HG02763 (cell line): ENCODE measurements at regions not wholly inside any gene's neighbourhood (a gene's known extent, or its start where the extent isn't known, plus 50 kb on each side); places are given as distances from the start of the nearest gene placed in this dataset.

Source experiments
- ATAC-seq: cut with Tn5 transposase; IDR thresholded peaks from one replicate; pipeline ENCODE4 v1.9.1; 2021; ENCODE audit warnings: mild to moderate bottlenecking, moderate library complexity; ENCODE audit not compliant: unreplicated experiment

DNA sequence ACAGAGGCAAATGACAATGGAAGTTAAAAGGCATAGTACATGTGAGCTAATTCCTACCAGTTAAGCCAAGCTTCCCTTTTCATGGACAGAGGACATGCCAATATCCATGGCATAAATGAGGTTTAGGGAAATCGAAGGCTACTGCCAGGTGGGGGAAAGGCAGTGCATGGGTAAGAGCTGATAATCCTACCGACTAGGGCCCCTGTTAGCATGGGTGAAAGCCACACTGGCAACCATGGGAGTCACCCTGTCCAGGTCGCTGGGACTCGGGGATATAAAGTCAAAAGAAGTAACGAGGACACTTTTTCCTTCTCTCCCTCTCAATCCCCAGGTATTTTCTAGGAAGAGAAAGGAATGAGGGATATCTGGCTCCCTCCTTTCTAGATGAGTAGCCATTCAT is 83.7 kb upstream of the CDH19 start:
- ATAC-seq: no peak

- ATAC-seq: no peak
Observed at GRCh38 chr18:66682855-66683322, 79.0 kb upstream of the CDH19 start.

GRCh38 chr18:66676699-66677098 is 72.8 kb upstream of the CDH19 start:
- ATAC-seq: no peak

GRCh38 chr18:66674286-66674685 is 70.4 kb upstream of the CDH19 start:
- ATAC-seq: no peak

DNA sequence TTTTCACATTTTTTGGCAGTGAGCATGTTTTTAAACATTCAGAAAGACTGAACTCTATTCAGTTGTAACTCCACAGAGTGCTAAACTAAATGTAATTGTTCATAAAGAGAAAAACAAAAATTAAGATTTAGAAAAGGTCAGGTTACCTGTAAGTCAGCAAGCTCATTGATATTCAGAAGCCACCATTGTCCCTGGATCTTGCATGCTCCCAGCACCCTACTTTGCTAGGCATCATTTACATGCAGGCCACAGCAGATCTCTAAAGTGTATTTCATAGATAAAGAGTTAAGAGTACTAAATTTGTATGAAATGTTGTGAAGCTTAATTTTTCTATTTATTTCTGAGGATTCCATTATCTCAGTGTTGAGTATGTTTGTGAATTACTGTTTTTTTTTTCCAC is 64.8 kb upstream of the CDH19 start:
- ATAC-seq: no peak

DNA sequence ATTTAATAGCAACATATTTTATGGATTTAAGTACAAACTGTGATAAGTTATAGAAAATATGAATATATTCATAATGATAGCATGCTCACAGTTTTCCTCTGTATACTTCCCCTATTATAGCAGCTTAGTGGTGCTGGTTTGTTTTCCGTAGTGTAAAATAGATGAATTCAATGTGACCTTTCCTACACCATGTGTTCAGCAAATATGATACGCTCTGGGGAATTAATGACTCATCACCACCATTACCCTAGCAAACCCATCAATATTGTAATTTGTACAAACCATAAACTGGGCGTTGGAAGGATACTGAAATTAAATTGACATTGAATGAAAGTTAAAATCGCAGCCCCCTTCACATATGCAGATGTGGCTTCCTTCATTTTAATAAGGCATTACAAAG is 58.7 kb upstream of the CDH19 start:
- no peak for ATAC-seq

- no peak for ATAC-seq
Observed at GRCh38 chr18:66655407-66655806, 51.5 kb upstream of the CDH19 start.
